ENCODE measurements at regions not wholly inside any gene's neighbourhood (a gene's known extent, or its start where the extent isn't known, plus 50 kb on each side); places are given as distances from the start of the nearest gene placed in this dataset.
"Not testable (repeated sequence)": the region's sequence is repeated elsewhere in the genome, so short reads cannot be mapped to it uniquely, and the experiment has no call there.

DNA sequence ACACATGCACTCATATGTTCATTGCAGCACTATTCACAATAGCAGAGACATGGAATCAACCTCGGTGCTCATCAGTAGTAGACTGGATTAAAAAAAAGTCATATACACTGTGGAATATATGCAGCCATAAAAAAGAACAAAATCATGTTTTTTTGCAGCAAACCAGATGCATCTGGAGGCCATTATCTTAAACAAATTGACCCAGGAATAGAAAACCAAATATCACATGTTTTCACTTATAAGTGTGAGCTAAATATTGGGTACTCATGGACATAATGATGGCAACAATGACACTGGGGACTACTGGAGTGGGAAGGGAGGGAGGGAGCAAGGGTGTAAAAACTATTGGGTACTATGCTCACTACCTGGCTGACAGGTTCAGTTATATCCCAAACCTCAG, 792.6 kb downstream of the EPHA4 start:
- DNase-seq (ENCODE audit: low spot score): no peak

DNA sequence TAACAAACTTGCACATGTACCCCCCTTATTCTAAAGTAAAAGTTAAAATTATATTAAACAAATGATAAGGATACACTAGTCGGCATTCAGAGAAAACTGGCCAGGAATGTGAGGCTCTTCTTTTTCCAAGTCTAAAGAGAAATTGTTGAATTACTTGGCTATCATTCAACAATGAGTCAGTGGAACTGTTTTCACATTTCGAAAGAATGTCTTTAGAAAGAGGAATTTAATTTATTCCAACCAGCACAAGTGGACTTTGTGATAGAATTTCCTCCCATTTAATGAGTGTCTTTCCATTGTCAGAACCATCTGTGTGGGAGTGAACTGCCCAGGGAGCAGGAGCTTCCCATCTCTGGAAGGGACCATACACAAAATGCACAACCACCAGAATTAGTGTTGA, 792.2 kb downstream of the EPHA4 start:
- DNase-seq (ENCODE audit: low spot score): peak; percentile 70

DNA sequence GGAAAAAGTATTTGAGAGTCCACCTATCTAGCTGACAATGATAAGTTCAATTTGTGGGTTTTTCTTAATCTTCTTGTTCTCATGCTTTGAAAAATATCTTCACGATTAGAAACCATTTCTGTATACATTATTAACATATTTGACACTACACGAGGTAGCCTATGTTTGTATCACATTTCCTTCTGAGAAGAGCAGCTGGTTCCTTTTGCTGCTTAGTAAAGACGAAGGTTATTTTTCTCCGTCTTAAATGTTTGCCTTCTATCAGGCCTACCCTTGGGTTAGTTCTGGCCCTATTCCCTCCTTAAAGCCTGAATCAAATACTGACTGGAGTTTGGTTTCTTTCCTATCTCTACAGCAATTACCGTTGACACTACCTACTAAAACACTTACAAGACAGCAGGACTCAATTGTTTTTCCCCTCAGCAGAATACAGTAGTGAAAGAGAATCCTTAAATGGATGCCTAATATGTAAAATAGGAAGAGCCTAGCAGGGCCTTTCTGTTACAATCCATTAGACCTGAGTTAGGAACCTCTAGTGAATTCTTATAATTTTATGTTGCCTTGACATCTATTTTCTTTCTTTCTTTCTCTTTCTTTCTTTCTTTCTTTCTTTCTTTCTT, 790.4 kb downstream of the EPHA4 start:
- DNase-seq (ENCODE audit: low spot score): no peak

DNA sequence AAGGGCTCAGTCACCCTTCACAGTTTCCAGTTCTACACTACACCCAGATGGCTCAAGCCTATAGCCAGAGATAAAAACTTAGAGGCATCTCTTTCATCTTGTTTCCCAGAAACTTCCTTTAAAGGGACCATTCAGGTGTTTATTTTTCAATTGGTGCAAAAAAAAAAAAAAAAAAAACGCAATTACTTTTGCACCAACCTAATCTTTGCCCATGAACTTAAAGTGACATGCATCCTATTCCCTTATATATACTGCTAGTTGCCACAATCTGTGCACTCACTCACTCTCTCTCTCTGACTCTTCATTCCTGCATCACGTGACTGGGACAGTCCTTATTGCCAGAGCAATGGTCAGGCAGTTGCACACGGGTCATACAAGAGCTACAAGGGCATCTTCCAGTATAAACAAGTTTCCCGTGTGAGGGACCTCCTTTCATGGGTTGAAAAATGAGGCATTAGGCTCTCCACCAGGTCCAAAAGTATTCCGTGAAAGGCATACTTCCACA, 789.4 kb downstream of the EPHA4 start:
- DNase-seq (ENCODE audit: low spot score): no peak

DNA sequence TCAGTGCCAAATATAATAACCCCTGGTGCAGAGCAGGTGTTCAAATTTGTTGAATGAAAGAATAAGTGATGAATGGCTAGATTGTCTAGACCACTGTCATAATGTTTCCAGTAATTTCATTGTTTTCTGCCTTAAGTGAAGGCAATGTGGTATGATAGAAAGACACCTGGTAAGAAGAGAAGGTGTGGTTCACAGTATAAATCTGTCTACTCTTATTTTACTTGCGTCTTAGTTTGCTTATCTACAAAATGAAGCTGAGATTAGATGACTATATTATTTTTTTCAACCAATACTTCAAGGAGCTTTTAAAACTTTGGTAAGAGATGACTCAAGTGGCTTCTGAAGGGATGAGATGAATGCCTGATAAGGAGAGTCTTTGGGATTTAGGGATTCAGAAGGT, 788.4 kb downstream of the EPHA4 start:
- peak; percentile 63 for DNase-seq (ENCODE audit: low spot score)

DNA sequence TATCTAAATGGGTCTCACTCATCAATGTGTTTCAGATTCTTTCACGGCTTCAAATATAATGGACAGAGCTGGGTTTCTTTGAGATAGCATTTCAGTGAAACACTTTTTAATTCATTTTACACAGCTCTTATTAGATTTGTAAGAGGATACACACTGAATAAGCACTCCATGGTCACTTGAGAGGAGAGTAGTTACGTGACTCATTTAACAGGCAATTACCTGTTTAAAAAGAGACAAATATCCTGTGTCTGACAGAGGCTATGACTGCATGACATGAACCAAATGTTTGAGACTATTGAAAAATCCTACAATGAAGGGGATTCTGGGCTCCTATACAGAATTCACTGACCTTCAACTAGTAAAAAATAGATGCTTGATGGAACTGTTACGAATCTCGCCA, 786.9 kb downstream of the EPHA4 start:
- no peak for DNase-seq (ENCODE audit: low spot score)

DNA sequence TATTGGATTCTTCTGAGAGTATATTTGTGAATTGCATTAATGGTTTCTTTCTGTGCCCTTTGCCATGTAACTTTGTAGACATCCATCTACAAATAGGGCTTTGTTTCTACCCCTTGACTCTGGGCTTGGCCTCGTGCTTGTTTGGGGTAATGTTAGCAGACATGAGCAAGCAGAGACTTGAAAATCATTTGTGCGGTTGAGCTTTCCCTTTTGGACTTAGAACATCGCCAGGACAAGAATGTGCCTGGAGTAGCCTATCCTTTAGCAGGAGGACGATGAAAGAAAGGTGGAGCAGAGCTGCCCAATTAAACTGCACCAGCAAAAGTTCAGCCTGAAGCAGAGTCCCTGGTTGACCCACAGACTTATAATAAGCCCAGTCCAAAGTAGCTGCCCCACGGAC, 785.9 kb downstream of the EPHA4 start:
- no peak for DNase-seq (ENCODE audit: low spot score)

DNA sequence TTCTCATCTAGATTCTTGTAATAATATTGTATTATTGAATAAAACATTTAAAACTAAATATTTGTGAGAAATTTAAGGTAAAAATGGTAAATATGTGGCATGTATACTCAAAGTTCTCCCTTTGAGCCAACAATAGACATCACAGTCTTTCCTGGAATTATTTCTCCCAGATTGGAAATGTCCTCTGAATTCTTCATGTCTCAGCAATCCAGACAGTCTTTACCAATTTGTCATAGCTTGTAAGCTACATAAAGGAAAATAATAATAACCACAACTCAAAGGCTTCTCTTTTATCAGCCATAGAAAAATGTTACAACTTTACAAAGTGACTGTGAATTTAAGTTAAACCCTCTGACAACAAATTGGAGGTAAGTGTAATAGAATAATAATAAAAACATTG, 784.9 kb downstream of the EPHA4 start:
- DNase-seq (ENCODE audit: low spot score): no peak

DNA sequence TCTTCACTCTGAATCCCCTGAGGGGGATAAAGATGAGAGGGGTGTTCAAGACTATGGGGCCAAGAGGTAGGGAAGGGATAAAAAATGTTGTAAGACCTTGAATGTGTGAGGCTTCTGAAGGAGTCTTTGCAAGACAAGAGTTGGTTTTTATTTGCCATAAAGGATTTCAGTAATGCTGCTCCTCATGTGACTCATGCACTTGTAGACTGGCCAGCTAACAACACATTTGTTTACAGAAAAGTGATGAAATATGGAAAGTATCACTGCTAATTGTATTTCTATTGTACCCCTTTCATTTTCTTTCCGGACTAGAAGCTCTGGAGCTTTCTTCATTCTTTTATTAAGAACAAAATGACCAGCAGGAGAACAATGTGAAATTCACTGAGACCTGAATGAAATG, 782.1 kb downstream of the EPHA4 start:
- peak; percentile 52 for DNase-seq (ENCODE audit: low spot score)

DNA sequence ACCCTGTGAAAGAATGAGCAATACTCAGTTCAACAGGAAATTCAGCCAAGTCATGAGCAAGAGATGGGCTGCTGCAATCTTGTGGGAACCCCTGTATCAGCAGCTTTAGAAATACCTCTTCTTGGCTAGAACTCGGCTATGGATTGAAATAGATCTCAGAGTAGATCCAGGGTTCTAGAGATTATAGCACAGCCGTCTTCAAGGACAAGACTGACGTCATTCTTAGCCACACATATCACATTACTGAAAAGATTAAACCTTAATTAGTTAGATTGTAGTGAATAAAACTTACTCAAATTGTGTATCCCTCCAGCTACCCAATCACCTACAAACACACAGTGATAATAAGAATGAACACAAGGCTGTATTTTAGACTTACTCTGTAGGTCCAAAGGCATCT, 776.4 kb downstream of the EPHA4 start:
- DNase-seq (ENCODE audit: low spot score): no peak

DNA sequence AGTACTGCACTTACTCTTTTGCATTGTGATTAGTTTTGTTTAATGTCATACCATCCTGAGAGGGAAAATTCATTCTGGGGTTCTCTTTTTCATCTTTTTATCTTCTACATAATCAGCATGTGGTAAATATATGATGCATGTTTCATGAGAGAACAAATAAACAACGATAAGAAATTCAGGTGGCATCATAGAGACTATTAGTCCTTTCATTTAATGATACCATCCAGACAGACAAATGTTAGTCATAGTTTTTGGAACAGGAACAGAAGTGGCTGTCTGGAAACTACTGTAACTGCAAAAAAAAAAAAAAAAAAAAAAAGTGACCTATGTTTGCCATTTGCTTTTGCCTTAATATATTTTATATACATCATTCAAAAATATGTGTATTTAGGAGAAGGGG, 761.0 kb downstream of the EPHA4 start:
- DNase-seq (ENCODE audit: low spot score): peak; percentile 60

DNA sequence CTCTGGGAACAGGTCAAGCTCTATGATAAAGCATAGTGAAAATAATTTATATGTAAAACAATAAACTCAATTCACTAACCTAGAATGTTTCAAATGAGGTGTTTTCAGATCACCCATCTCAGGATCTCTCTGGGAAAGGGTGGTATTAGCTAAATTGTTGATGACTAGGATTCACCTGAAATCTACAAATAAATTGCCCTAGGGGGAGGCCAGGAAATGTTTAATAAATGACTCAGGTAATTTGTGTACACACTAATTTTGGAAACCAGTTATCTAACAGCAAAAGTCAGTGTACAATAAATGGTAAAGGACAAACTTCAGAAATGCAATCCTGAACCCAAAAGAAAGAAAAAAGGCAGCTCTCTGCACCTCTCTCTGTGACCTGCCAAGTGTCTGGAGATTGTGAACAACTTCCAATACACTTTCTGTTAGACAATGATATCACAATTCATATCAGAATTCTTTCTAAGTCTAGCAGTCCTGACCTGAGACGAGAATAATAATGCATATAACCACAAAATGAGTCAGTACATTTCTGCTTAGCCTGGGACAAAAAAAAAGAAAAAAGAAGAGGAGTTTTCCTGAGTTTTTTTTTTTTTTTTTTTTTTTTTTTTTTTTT, 760.0 kb downstream of the EPHA4 start:
- peak; percentile 53 for DNase-seq (ENCODE audit: low spot score)

DNA sequence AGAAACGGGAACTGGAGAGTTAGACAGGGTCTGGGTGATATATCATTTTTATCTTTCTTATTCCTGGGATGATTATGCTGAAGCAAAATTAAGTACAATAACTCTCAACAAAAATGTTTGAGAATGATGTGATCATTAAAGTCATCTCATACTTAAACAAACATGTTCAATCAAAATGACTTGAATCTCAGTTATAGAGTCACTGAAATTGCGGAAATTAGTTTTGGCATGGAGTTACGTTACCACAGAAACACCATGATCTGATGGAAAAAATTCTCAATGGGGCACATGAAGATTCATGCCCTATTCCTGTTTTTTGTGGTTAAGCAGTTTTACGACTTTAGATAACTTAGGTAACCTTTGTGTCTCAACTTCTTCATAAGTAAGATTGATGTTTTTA, 757.7 kb downstream of the EPHA4 start:
- DNase-seq (ENCODE audit: low spot score): peak; percentile 7

DNA sequence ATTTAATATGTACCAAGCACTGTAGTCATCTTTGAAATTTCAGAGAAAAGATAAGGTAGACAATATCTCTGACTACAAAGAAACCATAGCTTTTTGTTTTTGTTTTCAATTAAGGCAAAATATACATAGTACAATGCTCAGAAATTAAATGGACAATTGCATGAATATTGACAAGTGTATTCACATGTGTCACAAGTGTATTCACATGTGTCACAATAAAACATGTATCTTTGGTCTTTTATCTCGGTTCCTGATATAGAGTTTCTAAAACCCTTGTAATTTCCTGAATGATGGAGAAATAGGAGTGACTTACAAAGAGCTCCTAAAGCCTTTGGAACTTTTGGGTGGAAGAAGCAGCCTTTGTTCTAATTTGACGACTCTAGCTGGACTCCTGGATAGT, 756.4 kb downstream of the EPHA4 start:
- no peak for DNase-seq (ENCODE audit: low spot score)

DNA sequence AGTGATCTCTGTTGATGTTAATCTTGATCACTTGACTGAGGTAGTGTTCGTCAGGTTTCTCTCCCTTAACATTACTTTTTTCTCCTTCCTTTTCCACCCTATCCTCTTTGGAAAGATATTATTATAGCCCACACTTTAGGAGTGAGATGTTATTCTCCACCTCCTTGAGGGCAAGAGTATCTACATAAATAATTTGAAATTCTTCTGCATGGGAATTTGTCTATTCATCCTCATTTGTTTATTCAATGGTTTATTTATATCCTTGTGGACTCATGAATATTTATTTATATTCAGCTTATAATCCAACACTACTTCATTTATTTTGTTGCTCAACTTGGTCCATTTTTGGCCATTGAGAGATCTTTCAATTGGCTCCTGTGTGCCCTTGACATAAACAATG, 750.4 kb downstream of the EPHA4 start:
- no peak for DNase-seq (ENCODE audit: low spot score)

DNA sequence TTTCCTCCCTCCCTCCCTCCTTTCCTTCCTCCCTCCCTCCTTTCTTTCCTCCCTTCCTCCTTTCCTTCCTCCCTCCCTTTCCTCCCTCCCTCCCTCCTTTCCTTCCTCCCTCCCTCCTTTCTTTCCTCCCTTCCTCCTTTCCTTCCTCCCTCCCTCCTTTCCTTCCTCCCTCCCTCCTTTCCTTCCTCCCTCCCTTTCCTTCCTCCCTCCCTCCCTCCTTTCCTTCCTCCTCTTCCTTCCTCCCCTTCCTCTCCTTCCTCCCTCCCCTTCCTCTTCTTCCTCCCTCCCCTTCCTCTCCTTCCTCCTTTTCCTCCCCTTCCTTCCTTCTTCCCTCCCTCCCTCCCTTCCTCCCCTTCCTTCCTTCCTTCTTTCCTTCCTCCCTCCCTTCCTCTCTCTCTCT, 748.5 kb downstream of the EPHA4 start:
- DNase-seq (ENCODE audit: low spot score): not testable (repeated sequence)

DNA sequence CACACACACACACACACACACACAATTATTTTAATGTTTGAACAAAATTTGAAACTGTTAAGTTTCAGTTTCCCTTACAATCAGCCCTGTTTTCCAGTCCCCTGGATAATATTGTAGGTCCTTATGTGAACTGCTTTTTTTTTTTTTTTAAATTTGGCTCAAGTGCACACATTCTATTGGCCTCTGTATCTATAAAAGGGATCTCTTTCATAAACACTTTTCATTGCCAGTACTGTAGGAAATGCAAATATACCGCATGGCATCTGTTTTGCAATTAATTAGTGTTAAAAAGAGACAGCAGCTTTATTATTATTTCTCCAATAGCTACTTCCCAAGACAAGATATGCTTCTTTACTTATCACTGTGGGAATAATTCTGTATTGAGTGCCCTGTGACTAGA, 738.7 kb downstream of the EPHA4 start:
- DNase-seq (ENCODE audit: low spot score): no peak

DNA sequence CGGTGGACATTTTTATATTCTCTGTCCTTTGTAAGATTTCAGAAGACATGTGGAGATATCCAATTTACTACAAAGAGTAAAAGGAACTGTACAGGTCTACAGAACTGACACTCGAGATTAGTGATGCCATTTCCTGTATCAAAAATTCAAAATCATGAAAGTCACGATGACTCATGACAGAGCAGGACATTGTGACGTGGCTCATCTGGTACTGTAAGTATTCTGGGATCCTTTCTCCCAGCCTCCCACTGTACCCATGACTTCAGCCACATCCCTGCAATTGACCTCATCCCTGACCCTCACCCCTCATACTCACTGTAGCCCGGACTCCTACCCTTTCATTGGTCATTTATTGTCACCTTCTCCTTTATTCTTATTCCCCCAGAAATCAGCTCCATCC, 736.5 kb downstream of the EPHA4 start:
- peak; percentile 80 for DNase-seq (ENCODE audit: low spot score)

DNA sequence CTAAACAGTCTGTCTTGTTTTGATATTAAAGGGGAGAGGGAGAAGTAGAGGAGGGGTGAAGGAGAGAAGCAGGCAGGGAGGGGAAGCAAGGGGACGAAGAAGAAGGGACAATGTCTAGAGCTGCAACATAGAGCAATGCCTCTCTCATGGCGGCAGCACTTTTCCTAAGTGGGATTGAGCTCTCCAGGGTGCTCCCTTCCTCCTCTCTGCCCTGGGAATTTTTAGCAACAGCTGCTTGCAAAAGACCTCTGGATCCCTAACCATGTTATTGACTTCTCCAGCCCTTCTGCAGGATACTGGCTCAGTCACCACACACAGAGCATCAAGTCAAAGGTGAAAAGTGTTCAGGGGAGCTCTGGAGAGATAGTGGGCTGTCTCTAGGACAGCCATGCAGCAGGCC, 734.9 kb downstream of the EPHA4 start:
- no peak for DNase-seq (ENCODE audit: low spot score)

DNA sequence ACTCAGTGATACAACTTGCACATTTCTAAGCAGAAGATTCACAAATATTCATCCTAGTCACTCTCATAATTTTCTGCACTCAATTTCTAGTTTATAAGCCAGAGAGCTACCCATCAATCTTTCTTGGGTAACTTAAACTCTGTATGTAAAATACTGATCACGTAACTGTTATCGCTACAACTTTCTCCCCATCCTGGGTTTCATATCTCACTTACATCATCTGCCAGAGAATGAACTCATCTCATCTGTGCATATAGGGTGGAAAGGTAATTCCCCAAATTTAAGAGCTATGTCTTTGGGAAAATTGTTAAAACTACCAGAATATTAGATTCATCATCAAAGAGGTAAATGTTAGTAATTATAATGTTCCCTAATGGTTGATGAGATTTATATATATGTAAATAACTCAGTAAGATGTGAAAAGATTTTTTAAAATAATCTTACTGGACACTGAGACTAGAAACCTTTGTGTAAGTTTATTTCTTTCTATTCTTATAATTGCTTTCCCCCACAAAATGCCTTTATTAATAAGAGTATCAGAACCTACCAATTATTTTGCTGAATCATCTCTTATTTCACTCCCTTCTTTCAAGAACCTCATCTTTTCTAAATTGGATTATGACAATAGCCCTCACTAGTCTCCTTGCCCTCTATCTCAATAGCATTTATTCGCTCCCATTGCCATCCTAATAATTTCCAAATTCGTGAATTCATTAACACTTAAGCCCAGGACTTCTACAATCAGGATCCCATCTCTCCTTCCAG, 729.0 kb downstream of the EPHA4 start:
- DNase-seq (ENCODE audit: low spot score): no peak

DNA sequence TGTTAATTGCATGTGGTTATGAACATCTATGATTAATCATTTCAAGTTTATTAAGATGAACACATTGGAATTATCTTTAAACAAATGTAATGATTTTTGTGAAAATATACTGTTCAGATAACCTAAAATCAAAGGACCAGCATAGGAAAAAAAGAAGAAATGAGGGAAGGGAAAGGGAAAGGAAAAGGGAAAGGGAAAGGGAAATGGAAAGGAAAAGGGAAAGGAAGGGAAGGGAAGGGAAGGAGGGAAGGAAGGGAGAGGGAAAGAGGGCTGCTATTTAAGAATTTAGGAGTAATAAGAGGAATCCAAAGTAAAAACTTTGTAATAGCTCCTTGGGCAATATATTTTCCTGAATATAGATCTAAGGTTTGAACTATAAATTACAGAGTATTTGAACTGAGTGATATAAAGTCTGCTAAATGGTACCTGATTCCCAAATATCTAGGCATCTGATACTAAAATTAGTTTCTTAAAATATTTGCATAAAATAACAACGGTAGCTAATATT, 726.3 kb downstream of the EPHA4 start:
- DNase-seq (ENCODE audit: low spot score): no peak

DNA sequence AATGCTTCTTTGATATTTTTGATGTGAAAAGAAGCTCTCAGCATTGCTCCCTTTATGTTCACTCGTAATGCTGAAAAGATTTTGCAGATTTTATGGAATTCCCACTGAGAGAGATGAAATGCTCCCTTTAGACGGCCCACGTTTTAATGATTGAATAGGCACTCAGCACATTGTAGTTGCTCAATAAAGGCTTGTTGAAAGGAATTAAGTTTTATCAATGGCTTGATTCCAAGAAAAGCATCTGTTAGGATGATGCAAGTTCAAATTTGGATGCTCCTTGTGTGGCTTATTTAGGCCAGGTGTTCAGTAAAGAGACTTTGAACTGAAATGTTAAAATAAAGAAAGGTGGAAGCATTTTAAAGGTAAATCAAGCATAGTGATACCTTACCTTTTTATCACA, 725.1 kb downstream of the EPHA4 start:
- DNase-seq (ENCODE audit: low spot score): no peak

DNA sequence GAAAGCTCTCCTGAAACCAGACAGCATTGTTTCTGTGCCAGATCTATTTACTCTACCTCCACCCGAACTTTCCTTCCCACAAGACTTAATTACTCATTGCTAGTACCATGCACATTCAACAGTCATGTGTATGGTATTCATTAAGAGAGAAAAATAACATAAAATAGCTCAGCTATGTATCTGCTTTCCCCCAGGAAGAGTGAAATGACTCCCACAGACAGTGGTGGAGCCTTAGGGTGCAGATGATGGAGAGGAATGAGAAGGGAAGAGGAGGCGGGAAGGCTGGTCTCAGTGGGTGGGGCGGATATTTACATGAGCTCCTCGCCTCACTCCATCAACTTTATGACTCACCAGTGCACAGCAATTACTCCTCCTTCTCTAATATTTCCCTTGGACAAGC, 724.5 kb downstream of the EPHA4 start:
- DNase-seq (ENCODE audit: low spot score): peak; percentile 98
